Activated T-helper 1 cell treated with Interleukin-2 at 50 U/mL for 16 hours (primary cell): ENCODE measurements at regions not wholly inside any gene's neighbourhood (a gene's known extent, or its start where the extent isn't known, plus 50 kb on each side); places are given as distances from the start of the nearest gene placed in this dataset.
"Not testable (repeated sequence)": the region's sequence is repeated elsewhere in the genome, so short reads cannot be mapped to it uniquely, and the experiment has no call there.

Experiments
- DNase-seq: peaks from one replicate; pipeline ENCODE4 v3.0.0-alpha.2; 2020; ENCODE audit warnings: low read depth

DNA sequence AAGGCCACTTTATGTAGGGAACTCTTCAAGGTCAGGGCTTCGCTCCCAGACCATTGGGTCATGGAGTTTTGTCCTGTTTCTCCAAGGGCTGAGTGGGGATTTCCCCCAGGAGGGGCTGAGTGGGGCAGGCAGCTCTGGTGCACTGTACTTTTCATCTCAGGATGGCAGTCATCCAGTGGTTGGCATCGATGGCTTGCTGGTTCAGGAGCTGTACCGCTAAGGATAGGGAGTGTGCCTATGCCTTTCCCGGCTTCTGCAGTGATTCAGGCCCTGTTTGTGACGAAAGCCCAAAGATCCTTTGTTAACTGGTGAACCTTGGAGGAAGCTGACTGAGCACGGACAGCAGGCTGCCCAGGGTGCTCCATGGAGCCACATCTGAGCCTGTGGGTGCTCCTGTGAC is 100.1 kb upstream of the GADD45A start:
- no peak for DNase-seq

DNA sequence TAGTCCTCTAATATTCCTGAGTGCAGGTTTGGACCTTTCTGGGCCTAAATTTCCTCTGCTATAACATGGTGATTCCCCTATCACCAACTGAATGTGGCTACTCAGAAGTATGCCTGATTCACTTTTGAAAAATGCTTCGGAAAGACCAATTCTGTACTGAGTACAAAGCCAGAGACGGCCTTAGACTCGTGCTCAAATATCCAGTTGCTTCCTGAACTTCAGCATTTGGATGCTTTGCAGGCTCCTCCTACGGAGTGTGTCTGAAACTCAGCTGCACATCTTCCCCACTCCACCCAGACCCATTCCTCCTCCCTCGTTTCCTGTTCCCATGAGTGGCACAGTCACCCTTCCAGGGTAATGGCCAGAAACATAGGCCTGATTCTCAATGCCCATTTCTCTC is 98.4 kb upstream of the GADD45A start:
- no peak for DNase-seq

DNA sequence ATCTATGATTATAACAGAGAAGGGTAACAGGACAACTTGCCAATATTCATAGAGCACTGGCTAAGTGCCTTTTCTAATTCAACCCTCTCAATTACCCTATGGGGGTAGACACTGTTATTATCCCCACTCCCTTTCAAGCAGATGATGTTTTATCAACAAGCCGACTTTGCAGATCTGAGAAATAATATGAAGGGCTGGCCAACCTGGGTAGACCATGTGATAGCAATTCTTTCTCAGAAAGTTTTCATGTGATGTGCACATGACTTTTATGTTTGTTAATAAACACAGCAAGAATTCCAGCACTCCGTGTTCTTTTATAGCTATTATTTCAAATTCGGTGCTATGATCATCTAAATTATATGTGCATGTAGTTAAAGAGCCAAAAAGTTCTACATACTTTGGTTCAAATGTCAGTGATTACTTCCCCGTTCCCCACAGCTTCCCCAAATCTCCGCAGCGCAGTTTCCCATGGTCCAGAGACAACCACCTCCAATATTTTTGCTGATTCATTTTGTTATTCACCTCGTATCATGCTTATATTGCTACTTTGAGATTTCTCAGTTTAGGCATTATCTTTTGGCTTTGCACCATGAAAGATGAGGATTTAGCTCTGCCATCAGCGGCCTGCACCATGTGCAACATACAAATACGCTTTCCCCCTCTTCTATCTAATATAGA is 96.7 kb upstream of the GADD45A start:
- DNase-seq = no peak

DNA sequence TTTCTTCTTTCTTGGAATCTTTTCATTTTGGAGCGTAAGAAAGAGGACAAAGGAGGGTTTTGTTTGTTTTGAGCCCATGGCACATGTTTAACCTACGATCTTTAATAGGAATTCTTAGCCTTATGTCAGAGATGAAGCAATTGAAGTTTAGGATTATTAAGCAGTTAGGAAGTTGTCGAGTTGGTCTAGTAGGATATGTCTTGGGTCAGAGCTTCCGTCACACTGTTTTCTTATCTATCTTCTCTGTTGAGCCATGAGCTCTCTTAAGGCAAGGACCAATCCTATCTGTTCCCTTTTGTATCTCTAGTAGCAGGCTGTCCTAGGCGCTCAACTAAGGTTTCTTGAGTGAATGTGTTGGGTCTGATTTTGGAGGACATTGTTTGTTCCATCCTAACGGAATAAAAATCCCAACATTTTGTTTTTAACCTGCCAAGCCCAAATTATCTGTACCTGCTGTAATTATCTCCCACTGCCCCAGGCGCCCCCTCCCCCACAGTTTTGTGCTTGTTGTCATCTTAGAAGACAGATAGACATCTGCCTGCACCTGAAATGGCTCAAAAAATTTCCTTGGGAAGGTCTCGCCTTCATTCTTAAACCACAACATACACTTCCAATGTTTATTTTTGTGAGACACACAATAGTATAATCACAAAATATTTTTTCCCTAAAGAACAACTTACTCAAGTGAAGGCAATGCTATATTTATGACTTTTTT is 95.3 kb upstream of the GADD45A start:
- DNase-seq = no peak

DNA sequence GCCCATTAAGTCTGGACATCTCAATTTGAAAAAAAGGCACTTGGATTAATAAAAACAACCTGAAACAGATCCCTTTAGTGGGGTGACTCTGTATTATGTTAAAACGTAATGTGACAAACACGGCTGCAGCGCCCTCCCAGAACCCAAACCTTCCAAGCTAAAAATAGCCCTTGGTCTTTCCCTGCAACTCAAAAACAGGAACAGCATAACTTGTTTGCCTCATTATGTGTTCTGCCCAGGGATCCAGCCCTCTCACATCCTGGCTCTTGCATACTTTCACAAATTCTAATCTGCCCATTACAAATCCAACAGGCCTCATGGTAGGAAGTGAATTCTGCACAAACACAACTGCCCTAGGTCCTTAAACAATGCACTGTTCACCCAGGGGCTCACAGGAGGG is 94.7 kb upstream of the GADD45A start:
- no peak for DNase-seq

DNA sequence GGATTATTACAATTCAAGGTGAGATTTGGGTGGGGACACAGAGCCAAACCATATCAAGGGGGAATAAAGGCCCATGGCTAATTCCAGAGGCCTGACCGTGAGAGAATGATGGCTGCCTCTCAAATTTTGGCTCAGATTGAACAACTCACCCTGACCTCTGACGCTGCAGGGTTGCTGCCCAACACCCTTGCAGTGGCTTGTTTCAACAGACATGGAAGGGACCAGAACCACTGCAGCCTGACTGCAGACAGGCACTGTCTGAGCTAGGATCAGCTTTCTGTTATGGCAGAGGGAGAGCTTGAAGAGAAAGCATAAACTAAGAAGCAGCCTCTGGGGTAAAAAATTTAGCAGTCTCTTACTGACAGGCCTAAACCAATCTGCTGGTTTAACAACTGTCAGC is 90.2 kb upstream of the GADD45A start:
- no peak for DNase-seq

DNA sequence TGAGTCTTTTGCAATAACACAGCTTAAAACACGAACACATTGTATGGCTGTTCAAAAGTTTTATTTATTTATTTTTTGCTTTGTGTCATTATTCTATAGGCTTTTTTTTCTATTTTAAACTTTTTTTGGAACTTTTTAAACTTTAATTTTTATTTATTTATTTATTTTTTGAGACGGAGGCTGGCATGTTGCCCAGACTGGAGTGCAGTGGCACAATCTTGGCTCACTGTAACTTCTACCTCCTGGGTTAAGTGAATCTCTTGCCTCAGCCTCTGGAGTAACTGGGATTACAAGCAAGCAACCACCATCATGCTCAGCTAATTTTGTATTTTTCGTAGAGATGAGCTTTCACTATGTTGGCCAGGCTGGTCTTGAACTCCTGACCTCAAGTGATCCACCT is 88.3 kb upstream of the GADD45A start:
- DNase-seq = no peak

DNA sequence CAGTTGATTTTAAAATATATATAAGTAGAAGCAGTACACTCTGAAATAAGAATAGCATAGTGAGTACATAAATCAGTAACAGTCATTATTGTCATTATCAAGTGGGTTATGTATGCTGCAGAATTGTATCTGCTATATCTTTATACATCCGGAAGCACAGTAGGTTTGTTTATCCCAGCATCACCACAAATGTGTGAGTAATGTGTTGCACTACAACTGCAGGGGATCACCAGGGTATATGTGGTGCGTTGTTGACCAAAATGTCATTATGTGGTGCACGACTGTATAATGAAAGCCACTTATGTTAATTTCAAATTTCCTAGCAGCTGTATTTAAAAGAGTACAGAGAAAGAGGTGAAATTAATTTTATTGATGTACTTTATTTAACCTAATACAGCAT is 87.7 kb upstream of the GADD45A start:
- no peak for DNase-seq

DNA sequence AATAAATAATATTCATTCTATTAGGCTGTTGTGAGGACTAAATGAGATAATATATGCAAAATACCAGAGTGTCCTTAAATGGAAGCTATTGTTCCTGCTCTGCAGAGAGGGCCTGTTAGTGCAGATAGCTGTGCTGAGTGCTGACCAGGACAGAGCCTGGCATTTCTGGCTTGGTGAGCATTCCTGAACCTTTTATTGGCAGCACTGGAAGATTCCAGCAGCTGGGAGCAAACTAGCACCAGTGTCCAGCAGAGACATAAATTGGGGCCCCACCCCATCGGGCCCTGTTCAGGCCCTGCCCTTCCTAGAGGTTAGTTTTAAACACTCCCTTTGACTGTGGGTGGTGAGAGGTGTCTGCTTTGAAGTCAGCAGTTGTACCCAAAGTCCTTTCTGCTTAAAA is 85.9 kb upstream of the GADD45A start:
- DNase-seq = no peak

DNA sequence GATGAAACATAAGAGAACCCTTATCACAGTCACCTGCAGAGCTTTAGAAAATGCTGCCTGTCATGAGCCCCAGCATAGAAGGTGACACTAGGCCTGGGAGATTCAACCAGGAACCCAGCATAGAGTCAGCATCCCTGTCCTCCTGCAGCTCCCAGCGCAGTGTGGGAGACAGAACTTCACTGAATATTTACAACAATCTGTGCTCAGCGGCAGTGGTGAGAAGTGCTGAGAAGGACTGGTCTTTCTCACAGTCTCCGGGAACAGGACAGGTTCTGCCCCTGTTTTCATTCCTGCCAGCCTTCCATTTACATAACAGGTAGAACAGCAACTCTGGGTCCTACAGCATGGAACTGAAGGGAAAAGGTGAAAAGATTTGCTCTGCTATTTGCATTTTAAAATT is 83.5 kb upstream of the GADD45A start:
- DNase-seq = no peak

DNA sequence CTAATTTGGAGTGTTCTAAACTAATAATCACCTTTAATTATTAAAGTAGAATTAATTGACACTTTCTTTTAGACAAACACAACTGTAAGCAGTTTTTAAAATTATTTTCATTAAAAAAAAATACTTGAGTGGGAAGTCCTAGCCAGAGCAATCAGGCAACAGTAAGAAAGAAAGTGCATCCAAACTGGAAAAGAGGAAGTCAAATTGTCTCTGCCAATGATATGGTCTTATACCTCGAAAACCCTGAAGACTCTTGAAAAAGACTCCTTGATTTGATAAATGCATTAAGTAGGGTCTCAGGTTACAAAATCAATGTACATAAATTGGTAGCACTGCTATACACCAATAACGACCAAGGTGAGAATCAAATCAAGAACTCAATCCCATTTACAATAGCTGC is 83.0 kb upstream of the GADD45A start:
- DNase-seq = no peak

DNA sequence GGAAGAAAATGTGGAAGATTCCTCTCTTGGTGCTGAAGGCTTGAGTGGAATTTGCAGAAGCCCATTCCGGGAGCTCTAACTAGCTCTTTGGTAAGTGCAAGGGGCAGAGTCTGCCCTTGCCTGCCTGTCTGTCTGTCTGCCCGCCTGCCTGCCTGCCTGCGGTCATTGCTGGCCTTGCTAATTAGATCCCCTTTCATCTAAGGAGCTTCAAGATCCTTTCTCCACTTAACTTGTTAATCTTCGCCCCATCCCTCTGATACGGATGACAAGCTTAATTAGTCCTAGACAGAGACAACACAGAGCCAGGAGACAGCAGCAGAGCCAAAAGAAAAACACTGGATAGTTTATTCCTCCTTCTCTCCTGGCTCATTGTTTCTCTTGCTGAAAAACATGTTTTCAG is 80.2 kb upstream of the GADD45A start:
- DNase-seq = no peak

DNA sequence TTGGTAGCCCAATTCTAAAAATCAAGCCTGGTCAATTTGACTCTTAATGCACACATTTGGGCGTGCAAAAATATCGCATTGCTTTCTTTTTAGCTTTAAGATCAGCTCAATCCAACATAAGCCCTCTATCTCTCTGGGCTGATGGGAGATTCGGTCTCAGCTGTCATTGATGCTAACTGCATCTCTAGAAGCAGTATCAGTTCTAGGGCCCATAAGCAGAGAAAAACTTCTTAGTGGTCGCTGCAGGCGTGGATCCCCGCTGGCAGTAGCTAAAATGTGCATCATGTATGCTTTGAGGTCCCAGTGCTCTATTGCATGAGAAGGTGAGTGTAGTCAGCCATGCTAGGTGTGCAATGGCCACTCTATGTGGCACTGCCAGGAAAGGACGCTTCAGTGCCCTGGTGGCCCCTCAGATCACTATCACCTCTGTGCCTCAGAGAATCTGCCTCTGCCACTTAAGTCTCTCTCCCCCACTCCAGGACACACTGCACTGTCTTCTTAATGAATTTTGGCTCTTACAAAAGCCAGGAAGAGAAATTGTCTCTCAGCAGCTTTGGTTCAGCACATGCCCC is 79.7 kb upstream of the GADD45A start:
- no peak for DNase-seq

DNA sequence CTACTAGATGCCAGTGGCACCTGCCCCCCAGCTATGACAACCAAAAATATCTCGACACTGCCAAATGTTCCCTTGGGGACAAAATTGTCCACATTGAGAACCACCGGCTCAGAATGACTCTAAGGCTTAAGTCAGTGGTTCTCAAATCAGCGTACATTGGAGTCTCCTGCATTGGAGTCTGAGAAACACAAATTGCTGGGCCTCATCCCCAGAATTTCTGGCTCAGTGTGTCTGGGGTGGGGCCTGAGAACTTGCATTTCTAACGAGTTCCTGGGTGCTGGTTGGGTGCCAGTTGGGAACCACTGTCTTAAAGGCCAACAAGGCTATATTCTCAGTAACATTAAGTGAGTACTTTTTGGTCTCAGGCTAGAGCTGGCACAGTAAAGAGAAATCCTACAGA is 77.7 kb upstream of the GADD45A start:
- no peak for DNase-seq

DNA sequence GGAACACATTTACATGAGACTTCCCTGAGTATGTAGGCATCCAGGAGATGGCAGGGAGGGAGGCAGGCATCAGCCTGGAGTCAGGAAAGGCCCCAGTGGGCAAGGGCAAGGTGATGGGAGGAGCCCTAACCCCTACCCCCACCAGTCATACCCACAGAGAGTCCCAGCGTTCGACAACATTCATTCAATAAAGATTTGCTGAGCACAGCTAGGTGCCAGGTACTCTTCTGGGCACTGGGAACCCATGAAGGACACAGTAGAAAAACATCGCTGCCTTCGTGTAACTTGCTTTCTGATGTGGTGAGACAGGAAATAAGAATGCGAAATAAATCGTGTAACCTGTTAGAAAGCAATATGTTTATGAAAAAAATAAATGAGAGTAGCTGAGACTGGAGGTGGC is 77.3 kb upstream of the GADD45A start:
- DNase-seq = no peak

DNA sequence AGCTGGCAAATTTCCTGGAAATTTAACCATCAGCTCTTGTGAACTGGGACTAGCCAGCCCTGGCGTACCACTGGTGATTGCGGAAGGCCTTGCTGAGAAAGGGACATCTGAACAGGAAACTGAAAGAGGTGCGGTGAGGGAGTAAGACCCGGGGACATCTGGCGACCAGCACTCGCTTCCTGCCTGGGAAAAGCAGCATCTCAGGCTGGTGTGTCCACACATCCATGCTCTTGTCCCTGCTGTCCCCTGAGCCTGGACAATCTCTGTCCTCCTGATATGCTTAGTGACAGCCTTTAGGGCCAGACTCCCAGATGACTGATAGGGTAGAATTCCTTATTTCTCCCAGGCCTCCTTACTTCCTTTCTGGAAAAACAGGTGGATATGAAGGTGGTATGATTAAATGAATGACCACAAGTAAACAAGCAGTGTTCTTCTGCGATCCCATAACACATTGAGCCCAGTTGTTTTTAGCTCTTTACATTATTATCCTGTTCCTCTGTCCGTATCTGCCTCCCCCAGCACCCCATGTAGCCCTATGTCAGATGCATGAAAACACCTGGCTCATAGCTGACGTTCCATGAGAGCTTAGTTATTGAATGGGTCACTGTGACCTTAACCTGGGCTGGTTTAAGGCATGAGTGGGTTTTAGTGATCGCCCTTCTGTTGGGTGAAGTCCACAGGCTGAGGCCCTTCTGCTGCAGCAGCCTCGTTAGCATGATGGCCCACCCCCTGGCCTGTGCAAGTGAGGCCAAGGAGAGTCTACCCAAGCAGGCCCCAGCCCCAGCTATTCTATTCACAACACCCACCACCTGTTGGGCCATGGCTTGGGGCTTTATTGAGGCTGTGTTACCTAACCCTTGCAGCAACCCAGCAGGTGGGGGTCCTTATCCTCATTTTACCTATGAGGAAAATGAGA is 76.1 kb upstream of the GADD45A start:
- DNase-seq = no peak

DNA sequence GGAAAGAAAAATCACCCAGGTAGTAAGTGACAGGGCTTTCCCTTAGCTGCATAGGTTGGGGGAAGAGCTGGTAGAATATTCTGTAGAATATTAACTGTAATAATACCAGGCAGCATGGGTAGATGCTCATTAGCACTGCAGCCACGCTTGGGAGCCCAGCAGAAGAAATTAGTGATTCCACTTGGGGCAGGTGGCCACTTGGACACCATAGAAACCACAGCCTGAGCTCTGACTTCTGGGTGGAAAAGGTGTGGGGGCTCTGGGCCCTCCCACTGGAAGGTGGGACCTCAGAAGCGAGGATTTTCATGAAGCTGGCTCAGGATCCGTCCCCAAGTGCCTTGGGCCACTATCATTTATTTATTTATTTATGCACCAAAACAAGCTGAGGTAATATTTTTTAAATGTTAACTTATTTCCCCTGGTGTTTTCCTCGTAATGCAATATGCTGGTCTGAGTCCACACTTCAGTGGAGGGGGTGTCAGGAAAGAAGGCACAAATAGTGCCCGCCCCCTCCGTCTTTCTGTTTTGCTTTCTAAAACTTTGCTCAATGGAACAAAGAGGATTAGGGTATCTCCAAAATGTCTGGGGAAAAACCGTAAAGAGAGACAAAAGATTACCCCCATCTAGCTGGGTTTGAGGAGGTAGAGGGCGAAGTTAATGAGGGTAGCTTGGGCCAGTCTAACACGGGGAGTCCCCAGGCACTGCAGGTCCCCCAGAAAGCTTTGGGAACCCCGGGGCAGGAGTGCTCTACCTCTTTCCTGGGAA is 75.2 kb upstream of the GADD45A start:
- DNase-seq = no peak

DNA sequence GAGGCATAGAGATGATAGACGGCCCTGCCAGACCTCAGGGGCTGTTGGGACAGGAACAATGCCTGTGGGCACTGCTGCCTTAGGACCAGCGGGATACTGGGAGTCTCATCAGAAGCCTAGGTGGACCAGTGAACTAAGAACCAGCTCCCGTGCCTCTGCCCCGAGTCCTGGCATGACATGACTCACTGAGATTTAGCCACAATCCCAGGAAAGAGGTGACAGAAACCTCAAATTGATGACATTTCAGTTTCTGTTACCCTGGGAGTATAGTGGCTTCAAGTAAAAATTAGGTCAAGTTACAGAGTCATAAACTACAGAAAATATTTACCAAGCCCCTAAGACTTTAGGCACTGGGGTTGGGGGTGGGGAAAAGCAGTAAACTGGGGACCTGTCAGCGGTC is 74.6 kb upstream of the GADD45A start:
- DNase-seq = no peak

DNA sequence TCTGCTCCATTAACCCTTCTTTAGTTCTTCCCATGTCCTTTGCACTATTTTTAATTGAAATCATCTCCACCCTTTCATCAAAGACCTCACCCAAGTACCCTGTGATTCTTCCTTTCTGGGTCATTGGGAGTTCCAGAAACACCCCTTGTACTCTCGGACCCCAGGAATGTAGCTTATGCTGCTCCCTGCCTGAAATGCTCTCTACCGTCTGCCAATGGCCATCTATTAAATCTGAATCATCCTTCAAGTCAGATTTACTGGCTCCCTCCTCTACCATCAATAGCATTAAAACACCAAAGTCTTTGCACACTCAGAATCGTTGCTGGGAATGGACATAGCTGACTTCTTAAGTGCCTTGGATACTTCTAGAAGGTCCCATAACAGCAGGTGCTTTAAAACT is 73.2 kb upstream of the GADD45A start:
- no peak for DNase-seq

DNA sequence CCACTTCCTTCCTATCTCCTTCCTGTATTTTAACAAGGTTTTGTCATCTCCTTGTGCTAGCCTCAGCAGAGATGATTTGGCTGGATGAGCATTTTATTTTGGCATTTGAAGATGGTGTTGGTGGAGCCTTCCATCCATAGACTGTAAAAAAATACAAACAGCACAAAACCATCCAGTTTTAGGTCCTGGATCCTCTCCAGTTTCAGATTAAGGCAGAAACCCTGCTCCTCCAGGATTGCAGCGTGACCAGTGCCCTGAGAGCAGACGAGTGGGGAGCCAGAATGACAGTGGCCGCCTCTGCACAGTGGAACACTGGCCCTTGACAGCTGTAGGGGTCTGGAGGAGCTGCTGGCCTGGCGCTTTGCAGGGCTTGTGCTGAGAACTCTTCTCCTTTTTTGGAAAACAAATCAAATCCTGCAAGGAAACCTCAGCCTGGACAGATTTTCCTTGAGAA is 72.2 kb upstream of the GADD45A start:
- no peak for DNase-seq

DNA sequence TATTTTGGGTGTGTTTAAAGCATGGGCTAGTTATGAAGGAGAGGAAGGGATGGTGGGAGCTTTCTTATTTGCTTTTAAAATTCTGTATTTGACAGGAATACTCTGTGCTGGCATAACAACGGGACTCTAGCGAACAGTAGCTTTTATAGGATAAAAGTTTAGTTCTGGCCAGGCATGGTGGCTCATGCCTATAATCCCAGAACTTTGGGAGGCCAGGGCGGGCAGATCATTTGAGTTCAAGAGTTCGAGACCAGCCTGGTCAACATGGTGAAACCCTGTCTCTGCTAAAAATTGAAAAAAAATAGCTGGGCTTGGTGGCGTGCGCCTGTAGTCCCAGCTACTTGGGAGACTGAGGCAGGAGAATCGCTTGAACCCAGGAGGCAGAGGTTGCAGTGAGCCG is 71.5 kb upstream of the GADD45A start:
- DNase-seq = not testable (repeated sequence)

DNA sequence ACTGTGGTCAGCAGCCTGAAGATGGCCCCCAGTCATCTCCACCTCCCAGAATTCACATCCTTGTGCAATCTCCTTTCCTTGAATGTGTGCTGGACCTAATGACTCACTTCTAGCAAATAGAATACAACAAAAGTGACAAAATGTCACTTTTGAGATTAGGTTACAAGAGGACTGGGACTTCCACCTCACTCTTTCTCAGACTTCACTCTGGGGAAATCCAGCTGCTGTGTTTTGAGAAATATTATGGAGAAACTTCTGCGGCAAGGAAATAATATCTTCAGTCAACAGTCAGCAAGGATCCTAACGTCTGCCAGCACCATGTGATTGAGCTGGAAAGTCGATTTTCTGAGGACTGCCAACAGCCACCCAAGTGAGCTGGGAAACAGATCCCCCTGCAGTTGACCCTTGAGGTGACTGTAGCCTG is 70.5 kb upstream of the GADD45A start:
- DNase-seq = no peak
